ENCODE measurements at regions not wholly inside any gene's neighbourhood (a gene's known extent, or its start where the extent isn't known, plus 50 kb on each side); places are given as distances from the start of the nearest gene placed in this dataset.
"Not testable (repeated sequence)": the region's sequence is repeated elsewhere in the genome, so short reads cannot be mapped to it uniquely, and the experiment has no call there.

DNA sequence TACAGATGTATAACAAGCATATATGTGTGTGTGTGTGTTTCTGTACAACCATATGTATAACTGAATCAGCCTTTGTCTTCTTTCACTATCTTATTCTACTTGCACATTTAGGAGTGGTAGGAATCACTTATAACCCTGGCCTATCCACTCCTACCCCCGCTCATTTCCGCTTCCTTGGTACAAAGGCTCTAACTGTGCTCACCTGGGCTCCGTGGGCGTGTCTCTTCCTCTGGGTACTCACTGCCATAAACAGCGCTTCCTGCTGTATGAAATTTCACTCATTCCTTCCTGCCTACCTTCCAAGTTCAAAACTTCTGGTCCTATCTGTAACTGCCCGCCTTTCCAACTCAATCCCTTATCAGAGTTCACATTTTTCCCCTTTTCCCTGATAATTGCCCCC lies 815.5 kb downstream of the EPHA4 start:
- no peaks in the 10 kb centered on the region for H3K27me3 ChIP-seq (ENCODE audit: control insufficient read depth, insufficient read depth, low read length)
- DNase-seq (no peak), FAIRE-seq (no peak)
- H3K27ac ChIP-seq (ENCODE audit: low read depth in 2 of 2, low read length in 2 of 2), result no peak overlapping the region
- no peak overlapping the region for H3K4me3 ChIP-seq (ENCODE audit: low read length in 3 of 3)
- no peaks in the 10 kb centered on the region for H3K9me3 ChIP-seq (ENCODE audit: control insufficient read depth in 2 of 3, insufficient read depth in 1 of 3, low read length in 3 of 3)
- intact Hi-C loops (cut with DNase I), result no loop called here
- TF ChIP-seq, protein P1, sequence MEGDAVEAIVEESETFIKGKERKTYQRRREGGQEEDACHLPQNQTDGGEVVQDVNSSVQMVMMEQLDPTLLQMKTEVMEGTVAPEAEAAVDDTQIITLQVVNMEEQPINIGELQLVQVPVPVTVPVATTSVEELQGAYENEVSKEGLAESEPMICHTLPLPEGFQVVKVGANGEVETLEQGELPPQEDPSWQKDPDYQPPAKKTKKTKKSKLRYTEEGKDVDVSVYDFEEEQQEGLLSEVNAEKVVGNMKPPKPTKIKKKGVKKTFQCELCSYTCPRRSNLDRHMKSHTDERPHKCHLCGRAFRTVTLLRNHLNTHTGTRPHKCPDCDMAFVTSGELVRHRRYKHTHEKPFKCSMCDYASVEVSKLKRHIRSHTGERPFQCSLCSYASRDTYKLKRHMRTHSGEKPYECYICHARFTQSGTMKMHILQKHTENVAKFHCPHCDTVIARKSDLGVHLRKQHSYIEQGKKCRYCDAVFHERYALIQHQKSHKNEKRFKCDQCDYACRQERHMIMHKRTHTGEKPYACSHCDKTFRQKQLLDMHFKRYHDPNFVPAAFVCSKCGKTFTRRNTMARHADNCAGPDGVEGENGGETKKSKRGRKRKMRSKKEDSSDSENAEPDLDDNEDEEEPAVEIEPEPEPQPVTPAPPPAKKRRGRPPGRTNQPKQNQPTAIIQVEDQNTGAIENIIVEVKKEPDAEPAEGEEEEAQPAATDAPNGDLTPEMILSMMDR (IDR thresholded peaks at IDR 0.05; ENCODE audit: borderline replicate concordance, extremely low read depth, insufficient read depth), result no peak
- no peaks in the 10 kb centered on the region for H3K36me3 ChIP-seq (ENCODE audit: control insufficient read depth in 2 of 3, insufficient read depth in 3 of 3, low read length in 3 of 3)
- H3K4me1 ChIP-seq (ENCODE audit: control insufficient read depth in 2 of 3, insufficient read depth in 2 of 3, low read depth in 1 of 3, low read length in 3 of 3), result no peaks in the 10 kb centered on the region
- H3K9ac ChIP-seq (ENCODE audit: low read length in 3 of 3), result no peak overlapping the region

DNA sequence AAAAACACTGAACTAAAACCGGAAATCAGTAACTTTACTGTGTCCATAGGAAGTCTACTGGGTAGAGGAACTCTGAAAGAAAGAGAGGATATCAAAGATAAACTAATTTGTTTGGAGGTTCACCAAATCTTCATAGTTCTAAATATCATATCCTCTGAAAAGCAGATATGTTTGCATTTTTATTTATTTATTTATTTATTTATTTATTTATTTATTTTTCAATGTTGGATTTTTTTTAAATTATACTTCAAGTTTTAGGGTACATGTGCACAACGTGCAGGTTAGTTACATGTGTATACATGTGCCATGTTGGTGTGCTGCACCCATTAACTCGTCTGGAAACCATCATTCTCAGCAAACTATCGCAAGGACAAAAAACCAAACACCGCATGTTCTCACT lies 813.7 kb downstream of the EPHA4 start:
- H3K27me3 ChIP-seq (ENCODE audit: control insufficient read depth, insufficient read depth, low read length); DNase-seq; H3K4me3 ChIP-seq (ENCODE audit: low read length in 3 of 3); FAIRE-seq; H3K27ac ChIP-seq (ENCODE audit: low read depth in 2 of 2, low read length in 2 of 2); H3K9me3 ChIP-seq (ENCODE audit: control insufficient read depth in 2 of 3, insufficient read depth in 1 of 3, low read length in 3 of 3); H3K4me1 ChIP-seq (ENCODE audit: control insufficient read depth in 2 of 3, insufficient read depth in 2 of 3, low read depth in 1 of 3, low read length in 3 of 3); H3K9ac ChIP-seq (ENCODE audit: low read length in 3 of 3); intact Hi-C loops (cut with DNase I); H3K36me3 ChIP-seq (ENCODE audit: control insufficient read depth in 2 of 3, insufficient read depth in 3 of 3, low read length in 3 of 3): not testable (repeated sequence)

DNA sequence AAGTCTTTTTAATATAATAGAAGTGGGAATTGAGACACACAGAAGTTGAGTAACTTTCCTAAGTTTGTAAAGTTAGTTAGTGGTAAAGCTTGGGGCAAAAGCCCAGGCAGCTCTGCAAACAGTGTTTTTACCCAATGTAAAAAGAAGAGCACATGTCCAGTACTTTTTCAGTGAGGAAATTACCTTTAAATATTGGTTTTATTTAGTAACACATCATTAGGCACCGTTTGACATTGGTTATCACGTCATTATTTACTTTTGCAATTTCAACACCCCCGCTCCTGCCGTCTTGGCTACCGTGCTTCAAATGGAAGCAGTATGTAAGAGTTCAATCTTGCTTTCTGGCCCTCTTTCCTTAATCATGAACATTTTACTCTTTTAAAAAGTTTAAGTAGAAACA lies 807.9 kb downstream of the EPHA4 start:
- no peak overlapping the region for H3K9ac ChIP-seq (ENCODE audit: low read length in 3 of 3)
- no peaks in the 10 kb centered on the region for H3K4me1 ChIP-seq (ENCODE audit: control insufficient read depth in 2 of 3, insufficient read depth in 2 of 3, low read depth in 1 of 3, low read length in 3 of 3)
- H3K36me3 ChIP-seq (ENCODE audit: control insufficient read depth in 2 of 3, insufficient read depth in 3 of 3, low read length in 3 of 3), result no peaks in the 10 kb centered on the region
- no peak overlapping the region for H3K27ac ChIP-seq (ENCODE audit: low read depth in 2 of 2, low read length in 2 of 2)
- H3K27me3 ChIP-seq (ENCODE audit: control insufficient read depth, insufficient read depth, low read length), result no peaks in the 10 kb centered on the region
- DNase-seq (no peak), FAIRE-seq (no peak)
- TF ChIP-seq, protein P1 (IDR thresholded peaks at IDR 0.05; ENCODE audit: borderline replicate concordance, extremely low read depth, insufficient read depth), result no peak
- no peak overlapping the region for H3K4me3 ChIP-seq (ENCODE audit: low read length in 3 of 3)
- intact Hi-C loops (cut with DNase I), result no loop called here
- H3K9me3 ChIP-seq (ENCODE audit: control insufficient read depth in 2 of 3, insufficient read depth in 1 of 3, low read length in 3 of 3), result no peaks in the 10 kb centered on the region

DNA sequence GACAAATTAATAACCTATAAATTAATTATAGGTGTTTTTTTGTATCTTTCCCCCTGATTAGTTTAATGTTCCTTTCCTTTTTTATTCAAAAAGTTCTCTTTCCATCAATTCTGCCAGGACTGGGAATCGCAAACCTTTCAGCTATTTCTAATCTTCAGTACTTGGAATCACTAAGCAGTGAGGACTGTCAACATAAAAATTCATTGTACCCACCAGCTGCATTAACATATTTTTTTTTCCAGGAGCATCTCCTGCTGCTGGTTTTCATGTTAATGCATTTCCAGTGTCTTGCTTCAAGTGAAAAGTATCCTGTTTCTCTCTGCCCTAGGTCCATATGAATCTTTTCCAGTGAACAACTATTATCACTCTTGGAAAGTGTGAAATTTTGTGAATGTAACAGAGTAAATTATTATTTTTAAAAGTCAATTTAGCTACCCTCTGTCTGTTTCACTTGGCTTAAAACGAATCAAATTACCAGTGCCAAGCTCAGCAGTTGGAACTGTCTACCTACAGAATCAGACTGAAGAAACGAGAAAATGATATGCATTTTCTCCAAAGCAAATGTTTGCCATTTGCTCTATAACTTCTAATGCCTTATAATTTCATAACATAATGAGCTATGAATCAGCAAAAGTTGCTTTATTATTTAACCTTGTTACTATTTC lies 804.4 kb downstream of the EPHA4 start:
- no peaks in the 10 kb centered on the region for H3K4me1 ChIP-seq (ENCODE audit: control insufficient read depth in 2 of 3, insufficient read depth in 2 of 3, low read depth in 1 of 3, low read length in 3 of 3)
- H3K9me3 ChIP-seq (ENCODE audit: control insufficient read depth in 2 of 3, insufficient read depth in 1 of 3, low read length in 3 of 3), result no peaks in the 10 kb centered on the region
- no peaks in the 10 kb centered on the region for H3K36me3 ChIP-seq (ENCODE audit: control insufficient read depth in 2 of 3, insufficient read depth in 3 of 3, low read length in 3 of 3)
- H3K27ac ChIP-seq (ENCODE audit: low read depth in 2 of 2, low read length in 2 of 2), result no peak overlapping the region
- no peak overlapping the region for H3K4me3 ChIP-seq (ENCODE audit: low read length in 3 of 3)
- FAIRE-seq (no peak), DNase-seq (no peak)
- intact Hi-C loops (cut with DNase I), result no loop called here
- no peaks in the 10 kb centered on the region for H3K27me3 ChIP-seq (ENCODE audit: control insufficient read depth, insufficient read depth, low read length)
- TF ChIP-seq, protein P1 (IDR thresholded peaks at IDR 0.05; ENCODE audit: borderline replicate concordance, extremely low read depth, insufficient read depth), result no peak
- no peak overlapping the region for H3K9ac ChIP-seq (ENCODE audit: low read length in 3 of 3)

Data from kidney (tissue), 13 donors.